HepG2 (cell line): ENCODE measurements at regions not wholly inside any gene's neighbourhood (a gene's known extent, or its start where the extent isn't known, plus 50 kb on each side); places are given as distances from the start of the nearest gene placed in this dataset.

ENCODE experiments used
- ARHGAP35 ChIP-seq: sonication (generic); formaldehyde crosslinking; IDR thresholded peaks from 2 replicates; pipeline ENCODE4 v1.9.0; 2022; ENCODE audit warnings: mild to moderate bottlenecking, inconsistent platforms, moderate library complexity, missing genetic modification reagents, borderline replicate concordance
- CREM ChIP-seq, 2 experiments: sonication (generic) in 1 of 2; formaldehyde crosslinking in 1 of 2; IDR thresholded peaks; 2 replicates each; pipeline versions ENCODE4 v1.4.0 to v1.6.1; 2016 to 2020; ENCODE audit warnings: antibody characterized with exemption in 1 of 2, mild to moderate bottlenecking in 1 of 2, missing genetic modification reagents in 1 of 2
- FOXO1 ChIP-seq: sonication (generic); formaldehyde crosslinking; IDR thresholded peaks from 2 replicates; pipeline ENCODE4 v1.4.0; 2020; ENCODE audit warnings: missing genetic modification reagents
- MEIS1 ChIP-seq: sonication (generic); formaldehyde crosslinking; IDR thresholded peaks from 2 replicates; pipeline ENCODE4 v1.9.0; 2021; ENCODE audit warnings: mild to moderate bottlenecking, missing genetic modification reagents, moderate library complexity, borderline replicate concordance
- MTA1 ChIP-seq: sonication (generic); formaldehyde crosslinking; IDR thresholded peaks from 2 replicates; pipeline ENCODE4 v1.4.0; 2020; ENCODE audit warnings: missing genetic modification reagents, mild to moderate bottlenecking, borderline replicate concordance
- NONO ChIP-seq, 2 experiments: fragments of 450-650 bp in 1 of 2; sonication (generic) in 1 of 2; formaldehyde crosslinking in 1 of 2; IDR thresholded peaks in 1 of 2; conservative IDR thresholded peaks in 1 of 2; 2 replicates each; pipeline versions ENCODE4 v1.6.1 to v1.8.0; 2017 to 2022; ENCODE audit warnings: mild to moderate bottlenecking in 1 of 2, missing genetic modification reagents in 1 of 2, moderate library complexity in 1 of 2
- PAF1 ChIP-seq: IDR thresholded peaks from 2 replicates; pipeline ENCODE4 v1.6.1; 2016; ENCODE audit warnings: missing genetic modification reagents, missing compliant biosample characterization
- TIGD3 ChIP-seq: sonication (generic); formaldehyde crosslinking; IDR thresholded peaks from 2 replicates; pipeline ENCODE4 v1.5.1; 2020; ENCODE audit warnings: mild to moderate bottlenecking, missing genetic modification reagents, borderline replicate concordance
- YEATS2 ChIP-seq: sonication (generic); formaldehyde crosslinking; IDR thresholded peaks from 2 replicates; pipeline ENCODE4 v1.4.0; 2020; ENCODE audit warnings: missing genetic modification reagents, borderline replicate concordance
- ZNF205 ChIP-seq: IDR thresholded peaks from 2 replicates; pipeline ENCODE4 v1.6.1; 2018; ENCODE audit warnings: missing biosample characterization, missing genetic modification reagents
- ZNF354B ChIP-seq: sonication (generic); formaldehyde crosslinking; IDR thresholded peaks from 2 replicates; pipeline ENCODE4 v1.8.0; 2022; ENCODE audit warnings: mild to moderate bottlenecking, missing genetic modification reagents
- ZNF547 ChIP-seq: sonication (generic); formaldehyde crosslinking; IDR thresholded peaks from 2 replicates; pipeline ENCODE4 v1.5.1; 2020; ENCODE audit warnings: mild to moderate bottlenecking, missing genetic modification reagents
- ZNF609 ChIP-seq: sonication (generic); formaldehyde crosslinking; IDR thresholded peaks from 2 replicates; pipeline ENCODE4 v1.4.0; 2020; ENCODE audit warnings: mild to moderate bottlenecking, missing genetic modification reagents, borderline replicate concordance
- ZZZ3 ChIP-seq: sonication (generic); formaldehyde crosslinking; IDR thresholded peaks from 2 replicates; pipeline ENCODE4 v1.4.0; 2020; ENCODE audit warnings: missing genetic modification reagents, mild to moderate bottlenecking, borderline replicate concordance
- TF ChIP-seq, protein P1 (sequence below): sonication (generic); formaldehyde crosslinking; conservative IDR thresholded peaks from 2 replicates; pipeline ENCODE4 v1.4.0; 2020; ENCODE audit warnings: mild to moderate bottlenecking, missing genetic modification reagents, moderate library complexity

GRCh38 chr2:241965931-241966412, 96.4 kb downstream of the RTP5 start (continued):
- TF ChIP-seq NONO (IDR thresholded peaks at IDR 0.05), result no peak
- TF ChIP-seq NONO (CRISPR knock-in tag; conservative IDR thresholded peaks at IDR 0.05), result no peak
- no peak for TF ChIP-seq ZNF205 (CRISPR knock-in tag)
- TF ChIP-seq YEATS2, result no peak
- TF ChIP-seq TIGD3 (CRISPR knock-in tag), result no peak
- no peak for TF ChIP-seq CREM (IDR thresholded peaks at IDR 0.05)
- no peak for TF ChIP-seq CREM (CRISPR knock-in tag; IDR thresholded peaks at IDR 0.05)
- no peak for TF ChIP-seq MEIS1
- TF ChIP-seq PAF1 (CRISPR knock-in tag), result no peak
- TF ChIP-seq ZNF547, result no peak
- TF ChIP-seq FOXO1 (CRISPR knock-in tag), result peak; percentile 72
- TF ChIP-seq MTA1 (CRISPR knock-in tag), result no peak
- TF ChIP-seq ZNF354B (CRISPR knock-in tag), result no peak
- no peak for TF ChIP-seq ARHGAP35 (CRISPR knock-in tag)
- no peak for TF ChIP-seq ZNF609 (CRISPR knock-in tag)
- TF ChIP-seq, protein P1, sequence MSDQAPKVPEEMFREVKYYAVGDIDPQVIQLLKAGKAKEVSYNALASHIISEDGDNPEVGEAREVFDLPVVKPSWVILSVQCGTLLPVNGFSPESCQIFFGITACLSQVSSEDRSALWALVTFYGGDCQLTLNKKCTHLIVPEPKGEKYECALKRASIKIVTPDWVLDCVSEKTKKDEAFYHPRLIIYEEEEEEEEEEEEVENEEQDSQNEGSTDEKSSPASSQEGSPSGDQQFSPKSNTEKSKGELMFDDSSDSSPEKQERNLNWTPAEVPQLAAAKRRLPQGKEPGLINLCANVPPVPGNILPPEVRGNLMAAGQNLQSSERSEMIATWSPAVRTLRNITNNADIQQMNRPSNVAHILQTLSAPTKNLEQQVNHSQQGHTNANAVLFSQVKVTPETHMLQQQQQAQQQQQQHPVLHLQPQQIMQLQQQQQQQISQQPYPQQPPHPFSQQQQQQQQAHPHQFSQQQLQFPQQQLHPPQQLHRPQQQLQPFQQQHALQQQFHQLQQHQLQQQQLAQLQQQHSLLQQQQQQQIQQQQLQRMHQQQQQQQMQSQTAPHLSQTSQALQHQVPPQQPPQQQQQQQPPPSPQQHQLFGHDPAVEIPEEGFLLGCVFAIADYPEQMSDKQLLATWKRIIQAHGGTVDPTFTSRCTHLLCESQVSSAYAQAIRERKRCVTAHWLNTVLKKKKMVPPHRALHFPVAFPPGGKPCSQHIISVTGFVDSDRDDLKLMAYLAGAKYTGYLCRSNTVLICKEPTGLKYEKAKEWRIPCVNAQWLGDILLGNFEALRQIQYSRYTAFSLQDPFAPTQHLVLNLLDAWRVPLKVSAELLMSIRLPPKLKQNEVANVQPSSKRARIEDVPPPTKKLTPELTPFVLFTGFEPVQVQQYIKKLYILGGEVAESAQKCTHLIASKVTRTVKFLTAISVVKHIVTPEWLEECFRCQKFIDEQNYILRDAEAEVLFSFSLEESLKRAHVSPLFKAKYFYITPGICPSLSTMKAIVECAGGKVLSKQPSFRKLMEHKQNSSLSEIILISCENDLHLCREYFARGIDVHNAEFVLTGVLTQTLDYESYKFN, result no peak
- TF ChIP-seq ZZZ3, result no peak
